Stimulated activated CD4-positive, alpha-beta T cell treated with anti-CD3 and anti-CD28 coated beads, Interleukin-1b, Interleukin-23, amount 100 ng/mL, for 1 hour (primary cell): ENCODE measurements at regions not wholly inside any gene's neighbourhood (a gene's known extent, or its start where the extent isn't known, plus 50 kb on each side); places are given as distances from the start of the nearest gene placed in this dataset.

Experiments used
- DNase-seq, 2 donors: peaks; one replicate each; pipeline ENCODE4 v3.0.0-alpha.2; 2020; ENCODE audit warnings: low read depth in 2 of 2

- no peak for DNase-seq
These were observed 214.4 kb upstream of the DTNBP1 start for GRCh38 chr6:15877231-15877630.

- no peak for DNase-seq
These were observed 213.6 kb upstream of the DTNBP1 start for GRCh38 chr6:15876406-15876805.

GRCh38 chr6:15875797-15876196, 213.0 kb upstream of the DTNBP1 start:
- no peak for DNase-seq

DNA sequence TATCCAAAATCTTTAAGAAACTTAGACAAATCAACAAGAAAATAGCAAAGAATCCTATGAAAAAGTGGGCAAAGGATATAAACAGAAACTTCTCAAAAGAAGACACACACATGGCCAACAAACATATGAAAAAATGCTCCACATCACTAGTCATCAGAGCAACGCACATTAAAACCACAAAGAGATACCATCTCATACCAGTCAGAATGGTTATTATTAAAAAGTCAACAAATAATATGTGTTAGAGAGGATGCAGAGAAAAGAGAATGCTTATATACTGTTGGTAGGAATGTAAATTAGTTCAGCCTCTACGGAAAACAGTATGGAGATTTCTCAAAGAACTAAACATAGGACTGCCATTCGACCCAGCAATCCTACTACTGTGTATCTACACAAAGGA, 212.0 kb upstream of the DTNBP1 start:
- DNase-seq: no peak

- no peak for DNase-seq
These were observed 211.5 kb upstream of the DTNBP1 start for GRCh38 chr6:15874326-15874725.

DNA sequence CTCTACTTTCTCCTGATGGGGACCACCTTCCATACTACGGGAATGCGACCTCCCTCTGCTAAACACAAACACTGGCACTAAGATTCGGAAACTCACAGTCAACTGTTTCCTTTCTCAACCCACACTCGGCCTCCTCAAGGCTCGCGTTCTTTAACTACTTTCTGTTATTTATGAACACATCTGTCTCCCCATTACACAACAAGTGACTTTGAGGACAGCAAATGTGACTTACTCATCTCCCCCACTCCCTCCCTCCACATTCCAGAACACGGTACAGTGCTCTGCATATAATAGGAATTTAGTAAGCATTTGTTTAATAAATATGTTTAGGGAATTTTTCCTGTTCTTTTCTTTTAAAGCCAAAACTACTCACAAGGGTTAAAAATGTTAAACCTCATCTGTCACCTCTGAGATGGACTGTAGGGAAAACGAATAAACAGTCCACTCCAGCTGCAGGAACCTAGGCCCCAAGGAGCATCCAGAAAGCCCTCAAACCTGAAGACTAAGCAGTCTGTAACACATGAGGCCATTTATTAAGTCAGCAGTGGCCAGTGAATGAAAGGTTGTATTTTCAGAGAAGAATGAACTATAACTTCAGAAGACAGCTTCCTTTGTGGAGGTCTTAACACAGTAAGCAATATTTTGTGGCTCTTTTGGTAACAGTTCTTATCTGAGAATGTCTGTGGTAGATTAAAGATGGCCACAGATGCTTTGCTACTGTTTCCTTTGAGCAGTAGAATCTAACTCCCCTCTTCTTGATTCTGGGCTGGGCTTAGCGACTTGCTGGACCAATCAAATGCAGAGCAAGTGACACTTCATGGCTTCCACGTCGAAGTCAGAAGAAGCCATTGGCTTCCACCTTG, 209.6 kb upstream of the DTNBP1 start:
- no peak for DNase-seq

DNA sequence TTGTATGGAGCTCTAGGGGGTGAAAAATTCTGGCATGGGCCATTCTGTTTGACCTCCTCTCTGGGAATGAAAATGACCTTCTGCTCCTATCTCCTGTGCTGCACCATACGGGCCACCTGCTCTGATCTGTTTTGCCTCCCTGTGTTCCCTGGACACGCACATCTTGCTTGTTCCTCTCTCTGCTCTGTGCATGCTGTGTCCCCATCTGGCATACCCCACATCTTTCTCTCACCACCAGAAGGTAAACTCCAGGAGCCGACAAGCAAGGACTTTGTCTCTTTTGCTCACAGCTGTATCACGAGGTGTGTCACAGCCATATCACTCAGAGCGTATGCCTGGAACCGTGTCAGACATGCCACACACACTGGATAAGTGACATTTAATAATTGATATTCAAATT, 208.4 kb upstream of the DTNBP1 start:
- no peak for DNase-seq

DNA sequence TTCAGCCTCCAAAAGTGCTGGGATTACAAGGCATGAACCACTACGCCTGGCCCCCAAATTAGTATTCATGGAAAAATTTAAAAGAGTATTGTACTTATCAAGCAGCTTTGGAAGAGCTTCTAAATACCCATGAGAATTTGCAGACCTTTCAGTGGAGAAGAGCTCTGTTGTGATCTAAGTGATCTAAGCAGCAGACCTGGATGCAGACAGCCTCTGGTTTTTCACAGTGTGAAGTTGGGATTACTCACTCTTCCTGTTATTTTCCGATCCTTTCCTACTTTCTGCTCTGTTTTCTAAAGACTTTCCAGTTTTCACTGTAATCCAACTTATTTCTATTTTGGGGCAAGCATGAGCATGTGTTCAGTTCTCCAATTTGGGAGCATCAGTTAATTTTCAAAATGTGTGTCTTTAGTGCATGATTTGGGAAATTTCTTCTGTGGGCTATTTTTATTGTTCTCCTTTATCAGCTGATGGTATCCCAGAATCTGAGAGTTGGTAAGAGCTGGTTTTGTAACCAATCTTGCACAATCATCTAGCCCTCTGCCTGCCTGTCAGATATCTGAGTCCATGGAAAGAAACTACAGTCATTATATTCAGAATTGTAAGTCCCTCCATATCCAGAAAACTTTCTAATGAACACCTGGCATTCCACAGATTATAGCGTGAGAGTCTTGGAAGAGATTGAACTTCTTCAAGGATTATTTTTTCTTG, 207.7 kb upstream of the DTNBP1 start:
- DNase-seq: no peak

- DNase-seq: no peak
These were observed 201.9 kb upstream of the DTNBP1 start for GRCh38 chr6:15864708-15865062.

DNA sequence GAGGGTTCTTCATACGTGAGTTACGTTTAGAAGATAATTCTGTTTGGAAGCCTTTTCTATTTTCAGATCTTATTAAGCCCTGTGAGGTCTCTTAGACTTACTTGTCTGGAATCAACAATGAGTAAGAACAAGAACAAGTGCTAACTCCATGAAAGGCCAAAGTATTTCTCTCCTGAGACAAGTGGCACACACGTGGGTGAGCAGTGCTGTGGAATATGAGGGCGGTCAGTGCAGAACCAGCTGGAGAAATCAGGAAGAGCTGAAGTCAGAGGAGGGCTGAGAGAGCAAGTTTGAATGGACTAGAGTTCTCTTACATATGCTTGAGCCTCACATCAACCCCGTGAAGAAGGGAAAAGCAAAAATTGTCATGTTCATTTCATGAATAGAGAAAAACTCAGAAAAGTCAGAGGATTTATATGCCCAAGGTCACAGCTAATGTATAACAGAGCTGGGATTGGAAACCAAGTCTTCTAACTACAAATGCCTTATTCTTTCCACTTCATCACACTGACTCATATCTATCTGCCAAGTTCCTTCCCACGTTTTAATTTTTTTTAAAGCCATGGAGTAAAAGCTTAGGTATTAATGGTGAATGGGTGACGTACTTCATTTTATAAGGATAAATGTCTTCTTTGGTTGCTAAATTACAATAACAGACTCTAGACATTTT, 201.3 kb upstream of the DTNBP1 start:
- DNase-seq: no peak

DNA sequence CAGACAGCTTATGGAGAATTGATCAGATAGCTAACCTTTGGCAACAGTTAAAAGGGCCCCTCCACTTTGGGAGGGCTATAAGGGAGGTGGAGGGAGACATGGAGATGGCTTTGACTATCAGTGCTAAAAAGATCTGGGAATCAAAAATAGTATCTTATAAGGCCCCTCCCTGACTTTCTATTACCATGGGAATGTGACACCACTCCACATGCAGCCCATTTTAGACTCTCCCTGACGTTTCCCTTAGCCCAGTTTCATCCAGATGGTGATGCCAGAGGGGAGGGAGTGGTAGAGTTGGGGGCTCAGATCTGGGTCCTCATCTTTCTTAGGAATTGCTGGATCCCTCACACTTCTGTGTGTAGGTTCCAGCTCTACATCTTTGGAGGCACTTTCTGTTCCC, 200.0 kb upstream of the DTNBP1 start:
- DNase-seq: no peak

- no peak for DNase-seq
These were observed 198.7 kb upstream of the DTNBP1 start for GRCh38 chr6:15861486-15861885.

DNA sequence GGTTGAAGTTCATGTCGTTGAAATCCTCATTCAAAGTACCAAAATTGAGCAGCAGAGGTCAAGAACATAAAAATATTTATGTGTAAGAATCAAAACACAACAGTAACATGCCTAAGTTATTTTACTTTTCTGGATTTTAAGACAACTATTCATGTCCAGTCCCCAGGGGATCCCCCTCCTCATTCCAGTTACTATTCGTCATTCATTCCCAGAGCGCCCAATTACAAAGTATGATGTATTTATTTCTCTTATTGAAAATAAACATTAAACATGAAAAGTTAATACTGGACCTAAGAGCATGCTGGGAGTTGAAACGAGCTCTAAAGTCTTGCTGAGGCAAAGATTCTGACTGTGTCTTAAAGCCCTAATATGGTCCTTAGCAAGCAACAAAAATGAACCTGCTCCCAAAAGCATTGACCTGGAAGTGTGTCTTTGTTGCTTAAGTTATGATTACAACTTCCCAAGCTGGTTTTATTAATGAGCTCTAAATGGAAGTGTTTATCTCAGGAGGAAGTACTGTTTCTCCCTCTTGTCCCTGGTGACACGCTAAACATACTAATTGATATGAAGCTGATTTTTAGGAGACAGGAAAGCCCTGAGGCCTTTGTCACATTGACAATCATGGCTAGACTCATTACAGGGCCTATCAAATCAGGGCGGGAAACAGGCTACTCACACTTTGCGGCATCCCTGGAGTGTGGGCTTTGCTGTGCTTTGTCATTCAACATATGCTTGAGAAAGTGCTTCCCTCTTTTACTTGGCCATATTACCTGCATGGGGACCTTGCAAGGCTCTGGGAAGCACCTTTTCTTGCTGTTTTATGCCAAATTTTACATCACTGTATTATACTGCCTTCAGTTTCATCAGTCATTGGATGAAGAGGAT, 192.2 kb upstream of the DTNBP1 start:
- no peak for DNase-seq

GRCh38 chr6:15854378-15854777, 191.6 kb upstream of the DTNBP1 start:
- DNase-seq: no peak

- DNase-seq: no peak
These were observed 190.4 kb upstream of the DTNBP1 start for GRCh38 chr6:15853259-15853658.

DNA sequence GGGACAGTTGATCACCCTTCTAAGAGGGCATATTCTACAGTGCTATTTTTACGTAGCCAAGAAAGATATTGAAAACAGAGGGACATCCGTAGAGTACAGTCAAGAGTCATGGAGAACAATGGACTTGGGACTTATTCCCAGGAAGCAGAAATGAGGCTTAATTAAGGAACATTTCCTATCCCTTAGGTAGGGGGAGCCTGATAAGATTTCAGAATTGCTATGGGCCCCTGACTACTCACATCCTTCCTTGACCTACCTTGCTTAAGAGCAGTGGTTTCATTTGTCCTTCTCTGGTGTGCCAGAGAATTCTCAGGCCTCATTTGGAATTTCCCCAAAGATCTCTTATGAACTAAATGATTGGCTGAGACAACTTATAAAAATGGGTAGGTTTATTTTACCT, 189.5 kb upstream of the DTNBP1 start:
- no peak for DNase-seq

DNA sequence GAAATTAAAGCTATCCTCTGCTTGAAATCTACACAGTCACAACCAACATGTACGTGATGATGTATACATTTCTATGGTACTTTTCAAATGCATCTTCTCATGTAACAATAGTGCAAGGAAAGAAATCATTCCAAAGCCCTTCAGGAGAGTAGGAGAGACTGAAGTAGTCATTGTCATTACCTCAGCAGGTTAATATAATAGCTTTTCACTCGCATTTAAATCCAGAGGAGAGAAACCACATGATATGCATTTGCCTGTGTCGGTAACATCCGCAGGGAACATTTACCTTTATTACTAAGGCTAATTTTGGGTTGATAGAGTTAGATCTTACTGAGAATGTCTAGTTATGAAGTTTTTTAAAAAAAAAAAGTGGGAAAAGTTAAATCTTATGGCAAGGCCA, 186.6 kb upstream of the DTNBP1 start:
- DNase-seq: no peak

GRCh38 chr6:15845492-15845891, 182.7 kb upstream of the DTNBP1 start:
- DNase-seq: no peak

DNA sequence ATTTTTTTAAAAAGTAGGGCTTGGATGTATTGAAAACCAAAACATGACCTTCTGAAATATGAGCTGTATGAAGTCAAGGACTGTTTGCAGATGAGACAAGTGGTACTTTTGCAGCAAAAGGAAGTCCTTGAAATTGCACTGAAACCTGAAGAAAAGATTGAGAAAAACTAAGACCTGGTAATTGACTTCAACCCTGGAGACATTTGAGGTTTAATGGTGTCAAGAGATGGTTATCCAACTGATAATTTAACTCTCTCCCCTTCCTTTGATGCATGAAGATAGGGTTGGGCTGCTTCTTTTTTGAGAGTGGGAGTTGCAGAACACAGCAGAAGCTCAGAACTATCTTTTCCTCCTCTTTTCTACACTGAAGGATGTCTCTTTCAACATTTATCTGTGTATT, 180.9 kb upstream of the DTNBP1 start:
- DNase-seq: no peak

DNA sequence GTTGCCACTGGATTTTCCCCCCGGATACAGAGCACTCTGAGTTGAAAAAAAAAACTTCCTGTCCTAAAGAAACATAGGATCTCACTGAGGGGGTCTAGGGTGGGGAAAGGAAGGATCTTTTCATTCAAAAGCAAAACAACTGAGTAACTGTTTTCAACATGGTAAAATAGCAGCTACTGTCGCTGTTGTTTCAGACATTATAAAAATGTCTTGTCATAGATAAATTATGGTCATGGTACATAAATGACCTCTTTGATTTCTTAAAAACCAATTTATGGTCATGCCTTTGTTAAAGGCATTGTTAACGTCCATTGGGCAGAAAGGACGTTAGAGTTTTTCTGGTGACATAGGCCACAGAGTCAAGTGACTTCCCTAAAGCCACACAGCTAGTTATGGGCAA, 180.4 kb upstream of the DTNBP1 start:
- no peak for DNase-seq

DNA sequence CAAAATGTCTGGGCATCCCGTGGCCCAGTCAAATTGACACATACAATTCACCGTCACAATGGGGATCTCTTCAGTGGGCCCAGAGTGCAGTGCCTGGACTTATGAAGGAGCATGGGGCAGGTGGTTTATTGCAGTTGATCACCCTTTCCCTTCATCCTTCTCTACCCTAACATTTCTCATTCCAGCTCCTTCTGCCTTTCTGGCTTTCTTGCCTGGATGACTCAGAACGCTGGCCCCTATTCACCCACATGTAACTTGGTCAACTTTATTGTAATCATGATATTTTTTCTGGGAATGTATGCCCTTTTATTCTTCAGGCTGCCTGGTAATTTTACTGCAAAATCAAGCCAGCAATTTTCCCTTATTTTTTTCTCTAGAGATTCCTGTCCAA, 179.9 kb upstream of the DTNBP1 start:
- DNase-seq: no peak
